HEK293 (cell line): ENCODE measurements at regions not wholly inside any gene's neighbourhood (a gene's known extent, or its start where the extent isn't known, plus 50 kb on each side); places are given as distances from the start of the nearest gene placed in this dataset.

Experiments used
- SALL2 ChIP-seq: fragments of 450-650 bp; formaldehyde crosslinking; IDR thresholded peaks from 2 replicates; pipeline ENCODE4 v1.5.0; 2017; ENCODE audit warnings: missing biosample characterization, mild to moderate bottlenecking, missing genetic modification characterization, borderline replicate concordance
- TSHZ1 ChIP-seq: fragments of 450-650 bp; formaldehyde crosslinking; IDR thresholded peaks from 2 replicates; pipeline ENCODE4 v1.5.1; 2016; ENCODE audit warnings: missing biosample characterization, missing genetic modification characterization, borderline replicate concordance
- ZNF274 ChIP-seq, 2 experiments: fragments of 200-500 bp in 1 of 2; fragments of 450-650 bp in 1 of 2; sonication (Bioruptor generic) in 1 of 2; formaldehyde crosslinking in 1 of 2; IDR thresholded peaks; 2 replicates each; pipeline versions ENCODE4 v1.5.1 to v1.6.1; 2014 to 2016; ENCODE audit warnings: borderline replicate concordance in 1 of 2, inconsistent platforms in 1 of 2, low read length in 1 of 2, missing biosample characterization in 1 of 2, missing genetic modification characterization in 1 of 2
- ZNF362 ChIP-seq: fragments of 450-650 bp; formaldehyde crosslinking; IDR thresholded peaks from 2 replicates; pipeline ENCODE4 v1.5.1; 2016; ENCODE audit warnings: missing biosample characterization, missing genetic modification characterization
- ZNF433 ChIP-seq: fragments of 450-650 bp; formaldehyde crosslinking; IDR thresholded peaks from 2 replicates; pipeline ENCODE4 v1.5.1; 2016; ENCODE audit warnings: missing biosample characterization, missing genetic modification characterization, low read depth
- ZNF580 ChIP-seq: fragments of 450-650 bp; formaldehyde crosslinking; IDR thresholded peaks from 2 replicates; pipeline ENCODE4 v1.5.1; 2016; ENCODE audit warnings: missing biosample characterization, missing genetic modification characterization
- ZNF623 ChIP-seq: fragments of 450-650 bp; formaldehyde crosslinking; IDR thresholded peaks from 2 replicates; pipeline ENCODE4 v1.5.1; 2016; ENCODE audit warnings: missing biosample characterization, missing genetic modification characterization
- ZNF707 ChIP-seq: fragments of 450-650 bp; formaldehyde crosslinking; IDR thresholded peaks from 2 replicates; pipeline ENCODE4 v1.5.1; 2016; ENCODE audit warnings: missing biosample characterization, missing genetic modification characterization
- ZSCAN16 ChIP-seq: fragments of 450-650 bp; formaldehyde crosslinking; IDR thresholded peaks from 2 replicates; pipeline ENCODE4 v1.5.1; 2016; ENCODE audit warnings: missing biosample characterization, missing genetic modification characterization
- TF ChIP-seq, protein P1 (sequence below): fragments of 450-650 bp; formaldehyde crosslinking; IDR thresholded peaks from 2 replicates; pipeline ENCODE4 v1.5.1; 2016; ENCODE audit warnings: missing biosample characterization, missing genetic modification characterization

DNA sequence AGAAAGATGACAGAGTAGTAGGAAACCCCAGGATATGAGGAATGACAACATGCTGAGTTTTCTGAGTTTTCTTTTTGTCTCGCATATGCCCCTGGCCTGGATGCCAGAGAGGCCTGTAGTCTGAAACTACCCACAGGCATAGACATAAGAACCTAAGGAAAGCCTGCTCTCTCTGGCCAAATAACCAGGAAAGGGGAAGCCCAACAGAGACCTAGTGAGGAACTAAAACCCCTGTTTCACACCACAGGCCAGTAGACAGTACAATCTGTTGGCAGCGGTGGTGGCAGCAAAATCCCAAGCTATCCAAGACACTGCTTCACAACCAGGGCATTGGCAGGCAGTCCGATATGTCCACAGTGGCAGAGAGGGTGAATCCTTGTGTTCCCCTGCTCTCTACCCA, 55.0 kb upstream of the DCP1A start:
- TF ChIP-seq ZNF580 (tag by site-specific recombination) = no peak
- no peak for TF ChIP-seq ZNF362 (tag by site-specific recombination)
- TF ChIP-seq ZSCAN16 = no peak
- TF ChIP-seq SALL2 = no peak
- TF ChIP-seq ZNF274 (IDR thresholded peaks at IDR 0.05; ENCODE audit: low read length) = no peak
- no peak for TF ChIP-seq ZNF274 (tag by site-specific recombination; IDR thresholded peaks at IDR 0.05; ENCODE audit: borderline replicate concordance)
- TF ChIP-seq, protein P1, sequence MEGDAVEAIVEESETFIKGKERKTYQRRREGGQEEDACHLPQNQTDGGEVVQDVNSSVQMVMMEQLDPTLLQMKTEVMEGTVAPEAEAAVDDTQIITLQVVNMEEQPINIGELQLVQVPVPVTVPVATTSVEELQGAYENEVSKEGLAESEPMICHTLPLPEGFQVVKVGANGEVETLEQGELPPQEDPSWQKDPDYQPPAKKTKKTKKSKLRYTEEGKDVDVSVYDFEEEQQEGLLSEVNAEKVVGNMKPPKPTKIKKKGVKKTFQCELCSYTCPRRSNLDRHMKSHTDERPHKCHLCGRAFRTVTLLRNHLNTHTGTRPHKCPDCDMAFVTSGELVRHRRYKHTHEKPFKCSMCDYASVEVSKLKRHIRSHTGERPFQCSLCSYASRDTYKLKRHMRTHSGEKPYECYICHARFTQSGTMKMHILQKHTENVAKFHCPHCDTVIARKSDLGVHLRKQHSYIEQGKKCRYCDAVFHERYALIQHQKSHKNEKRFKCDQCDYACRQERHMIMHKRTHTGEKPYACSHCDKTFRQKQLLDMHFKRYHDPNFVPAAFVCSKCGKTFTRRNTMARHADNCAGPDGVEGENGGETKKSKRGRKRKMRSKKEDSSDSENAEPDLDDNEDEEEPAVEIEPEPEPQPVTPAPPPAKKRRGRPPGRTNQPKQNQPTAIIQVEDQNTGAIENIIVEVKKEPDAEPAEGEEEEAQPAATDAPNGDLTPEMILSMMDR = no peak
- TF ChIP-seq ZNF623 = no peak
- no peak for TF ChIP-seq ZNF433
- TF ChIP-seq ZNF707 (tag by site-specific recombination) = no peak
- TF ChIP-seq TSHZ1 (tag by site-specific recombination) = no peak
